Naive B cell (primary cell): ENCODE measurements at regions not wholly inside any gene's neighbourhood (a gene's known extent, or its start where the extent isn't known, plus 50 kb on each side); places are given as distances from the start of the nearest gene placed in this dataset.
"Not testable (repeated sequence)": the region's sequence is repeated elsewhere in the genome, so short reads cannot be mapped to it uniquely, and the experiment has no call there.

Experiments
- ATAC-seq, 2 donors: fragments of 150-1000 bp; cut with Tn5 transposase; 2 replicates each; pipeline ENCODE4 v1.10.0; 2021; ENCODE audit warnings: low read depth in 2 of 2, mild to moderate bottlenecking in 2 of 2, moderate library complexity in 2 of 2
- DNase-seq: peaks from one replicate; pipeline ENCODE4 v3.0.0; 2022
- H3K27ac Mint-ChIP-seq, 6 donors: one replicate each; pipeline ENCODE4 v1.8.0; 2020 to 2022; ENCODE audit warnings: mild to moderate bottlenecking in 6 of 6, mixed read lengths in 6 of 6, moderate library complexity in 5 of 6, inconsistent platforms in 2 of 6
- H3K27me3 Mint-ChIP-seq, 3 donors: one replicate each; pipeline ENCODE4 v1.8.0; 2021 to 2022; ENCODE audit warnings: mixed read lengths in 3 of 3, mild to moderate bottlenecking in 1 of 3
- H3K36me3 Mint-ChIP-seq, 2 donors: one replicate each; pipeline ENCODE4 v1.8.0; 2020 to 2022; ENCODE audit warnings: mixed read lengths in 2 of 2, inconsistent platforms in 1 of 2, mild to moderate bottlenecking in 1 of 2
- H3K4me1 Mint-ChIP-seq, 3 donors: one replicate each; pipeline ENCODE4 v1.8.0; 2020 to 2022; ENCODE audit warnings: mixed read lengths in 3 of 3, inconsistent platforms in 1 of 3, mild to moderate bottlenecking in 1 of 3, moderate library complexity in 1 of 3
- H3K4me3 Mint-ChIP-seq, 8 donors: one replicate each; pipeline ENCODE4 v1.8.0; 2020 to 2022; ENCODE audit warnings: mild to moderate bottlenecking in 8 of 8, mixed read lengths in 8 of 8, moderate library complexity in 8 of 8, inconsistent platforms in 2 of 8
- H3K9me3 Mint-ChIP-seq, 7 donors: one replicate each; pipeline ENCODE4 v1.8.0; 2020 to 2022; ENCODE audit warnings: mixed read lengths in 7 of 7, mild to moderate bottlenecking in 5 of 7, inconsistent platforms in 2 of 7, moderate library complexity in 1 of 7

DNA sequence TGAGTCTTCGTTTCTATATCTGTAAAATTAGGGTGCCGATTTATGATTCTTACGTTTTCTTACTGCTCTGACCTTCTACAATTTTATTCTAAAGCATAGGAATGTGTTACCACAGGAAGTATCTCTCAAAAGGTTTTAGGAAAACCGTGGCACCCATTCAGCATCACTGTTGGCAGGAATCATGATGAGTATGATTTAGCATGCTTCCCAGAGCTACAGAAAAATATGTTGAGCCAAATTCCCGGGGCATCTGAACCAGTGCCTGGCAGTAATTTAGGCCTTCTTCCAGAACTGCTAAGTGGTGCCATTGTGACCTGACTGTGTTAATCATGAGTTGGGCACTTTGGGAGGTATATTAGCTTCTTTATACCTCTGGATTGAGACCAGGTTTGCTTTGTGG is 605.0 kb upstream of the RAG2 start:
- Mint-ChIP-seq H3K27me3 (no peaks in the 10 kb centered on the region), H3K4me3 (no peak overlapping the region), H3K9me3 (peaks cover 0 to 32% (median 10%) of the 10 kb centered on the region in 7 donors), H3K27ac (no peak overlapping the region), H3K36me3 (no peaks in the 10 kb centered on the region), H3K4me1 (no peaks in the 10 kb centered on the region)
- ATAC-seq (no peak), DNase-seq (no peak)

DNA sequence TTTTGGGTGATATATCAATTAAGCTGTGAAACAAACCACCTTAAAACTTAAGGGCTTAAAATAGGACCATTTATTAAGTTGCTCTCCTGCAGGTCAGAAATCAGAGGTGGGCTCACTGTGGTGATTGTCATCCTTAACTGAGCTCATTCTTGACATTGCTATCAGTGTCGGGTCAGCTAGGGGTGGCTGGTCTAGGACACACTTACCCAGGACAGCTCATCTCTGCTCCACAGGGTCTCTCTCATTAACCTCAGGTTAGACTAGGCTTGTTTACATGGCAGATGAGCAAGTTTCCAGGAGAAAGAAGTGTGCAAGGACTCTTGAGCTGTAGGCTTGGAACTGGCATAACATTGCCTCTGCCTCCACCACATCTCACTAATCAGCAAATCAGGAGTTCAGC is 601.0 kb upstream of the RAG2 start:
- Mint-ChIP-seq H3K27ac (no peak overlapping the region), H3K4me3 (no peak overlapping the region), H3K4me1 (no peaks in the 10 kb centered on the region), H3K9me3 (peaks cover 0 to 12% (median 4%) of the 10 kb centered on the region in 7 donors), H3K36me3 (no peaks in the 10 kb centered on the region), H3K27me3 (no peaks in the 10 kb centered on the region)
- ATAC-seq (no peak), DNase-seq (no peak)

DNA sequence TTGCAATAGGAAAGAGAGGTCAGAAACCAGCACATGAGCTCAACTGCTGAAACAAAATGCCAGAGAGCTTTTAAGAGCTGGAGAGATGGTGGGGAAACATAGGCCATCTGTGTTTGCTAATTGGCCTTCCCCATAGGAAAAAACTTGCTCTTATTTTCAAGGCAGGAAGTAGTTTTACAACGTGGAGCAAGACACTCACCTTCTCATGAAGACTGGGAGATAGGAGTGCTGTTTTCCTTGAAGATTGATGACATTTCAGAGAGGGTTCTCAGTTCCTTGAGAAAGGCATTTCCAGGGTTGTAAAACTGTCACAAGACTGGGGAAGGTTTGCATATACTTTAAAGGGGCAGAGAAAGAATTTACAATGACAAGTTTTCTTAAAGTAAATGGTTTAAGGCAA is 586.3 kb upstream of the RAG2 start:
- Mint-ChIP-seq H3K9me3 (peaks cover 0 to 12% (median 5%) of the 10 kb centered on the region in 7 donors), H3K36me3 (no peaks in the 10 kb centered on the region), H3K4me1 (no peaks in the 10 kb centered on the region), H3K4me3 (no peak overlapping the region), H3K27ac (no peak overlapping the region), H3K27me3 (no peaks in the 10 kb centered on the region)
- ATAC-seq (no peak), DNase-seq (no peak)

DNA sequence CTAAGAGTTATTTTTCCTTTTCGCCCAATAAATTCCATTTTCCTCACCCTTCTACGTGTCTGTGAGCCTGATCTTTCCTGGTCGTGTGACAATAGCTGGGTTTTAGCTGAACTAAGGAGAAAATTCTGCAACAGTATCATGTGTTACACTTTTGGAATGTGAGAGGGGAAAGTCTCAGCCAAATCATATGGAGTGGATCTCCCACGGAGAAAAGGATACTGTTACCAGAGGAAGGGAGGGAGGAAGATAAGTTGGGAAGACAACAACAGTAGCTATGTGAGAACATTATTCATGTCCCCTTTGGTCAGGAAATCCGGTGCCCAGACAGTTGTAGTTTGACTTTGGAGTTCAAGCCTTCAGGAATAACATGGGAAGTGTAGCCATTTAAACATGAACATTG is 584.0 kb upstream of the RAG2 start:
- Mint-ChIP-seq H3K27me3 (no peaks in the 10 kb centered on the region), H3K4me1 (no peaks in the 10 kb centered on the region), H3K27ac (no peak overlapping the region), H3K4me3 (no peak overlapping the region), H3K36me3 (no peaks in the 10 kb centered on the region), H3K9me3 (peaks cover 0 to 12% (median 4%) of the 10 kb centered on the region in 7 donors)
- DNase-seq (no peak), ATAC-seq (no peak)

DNA sequence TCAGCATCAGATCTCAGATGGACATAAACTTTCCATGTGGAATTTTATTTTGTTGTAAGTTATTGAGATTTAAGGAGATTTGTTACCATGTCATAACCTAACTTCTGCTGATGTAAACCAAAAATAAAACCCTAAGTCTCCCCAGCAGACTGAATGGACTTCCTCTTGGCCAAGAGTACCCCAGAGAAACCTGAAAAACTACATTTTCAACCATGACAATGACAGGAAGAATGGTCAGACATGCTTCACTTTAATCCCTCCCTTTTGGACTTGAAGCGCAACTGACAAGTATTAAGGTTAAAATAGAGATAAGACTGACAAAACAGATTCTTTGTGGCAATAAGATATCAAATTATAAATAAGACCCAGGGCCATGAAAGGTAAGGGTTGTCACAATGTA is 579.7 kb upstream of the RAG2 start:
- Mint-ChIP-seq H3K4me1 (no peaks in the 10 kb centered on the region), H3K9me3 (peaks cover 0 to 12% (median 4%) of the 10 kb centered on the region in 7 donors), H3K4me3 (no peak overlapping the region), H3K27ac (no peak overlapping the region), H3K27me3 (no peaks in the 10 kb centered on the region), H3K36me3 (no peaks in the 10 kb centered on the region)
- DNase-seq (no peak), ATAC-seq (no peak)

DNA sequence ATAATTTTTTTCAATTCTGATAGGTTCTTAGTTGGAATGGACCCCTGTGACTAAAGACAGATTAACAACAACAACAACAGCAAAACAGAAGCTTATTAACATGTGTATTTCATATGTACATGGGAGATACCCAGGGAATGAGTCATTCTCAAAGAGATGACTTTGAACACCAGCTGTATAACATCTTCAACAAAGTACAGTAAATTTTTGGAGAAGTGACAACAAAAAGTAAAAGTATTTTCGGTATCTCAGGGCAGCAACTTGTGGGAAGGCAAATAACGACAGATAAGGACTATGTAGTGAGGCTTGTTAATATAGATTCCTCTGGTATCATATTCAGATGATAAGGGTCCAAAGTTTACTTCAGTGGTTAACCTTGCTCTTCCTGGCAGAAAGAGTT is 573.4 kb upstream of the RAG2 start:
- DNase-seq (no peak), ATAC-seq (no peak)
- no peak overlapping the region for H3K27ac Mint-ChIP-seq
- no peaks in the 10 kb centered on the region for H3K27me3 Mint-ChIP-seq
- H3K4me1 Mint-ChIP-seq, result no peaks in the 10 kb centered on the region
- H3K4me3 Mint-ChIP-seq, result no peak overlapping the region
- H3K36me3 Mint-ChIP-seq, result no peaks in the 10 kb centered on the region
- peaks cover 0 to 4% (median 0%) of the 10 kb centered on the region in 7 donors for H3K9me3 Mint-ChIP-seq

DNA sequence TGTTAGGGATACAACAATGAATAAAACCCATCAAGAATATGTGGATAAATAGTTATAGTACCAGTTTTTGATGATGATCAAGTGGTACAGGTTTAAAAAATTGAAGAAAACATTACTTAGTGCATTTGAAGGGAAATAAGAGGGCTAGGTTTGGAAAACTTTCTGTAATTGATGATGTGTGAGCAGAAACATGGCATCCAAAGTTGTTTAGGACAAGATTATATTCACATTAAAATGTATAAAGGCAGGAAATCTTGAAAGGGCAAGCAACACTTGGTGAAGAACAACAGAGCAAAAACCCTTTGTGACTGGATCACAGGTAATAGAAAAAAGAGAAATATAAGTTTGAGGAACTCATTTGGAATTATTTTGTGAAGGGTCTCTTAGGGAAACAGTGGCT is 572.3 kb upstream of the RAG2 start:
- no peak for DNase-seq
- no peak for ATAC-seq
- Mint-ChIP-seq H3K4me1 (no peaks in the 10 kb centered on the region), H3K27ac (no peak overlapping the region), H3K36me3 (no peaks in the 10 kb centered on the region), H3K4me3 (no peak overlapping the region), H3K9me3 (peaks cover 0 to 4% (median 0%) of the 10 kb centered on the region in 7 donors), H3K27me3 (no peaks in the 10 kb centered on the region)

DNA sequence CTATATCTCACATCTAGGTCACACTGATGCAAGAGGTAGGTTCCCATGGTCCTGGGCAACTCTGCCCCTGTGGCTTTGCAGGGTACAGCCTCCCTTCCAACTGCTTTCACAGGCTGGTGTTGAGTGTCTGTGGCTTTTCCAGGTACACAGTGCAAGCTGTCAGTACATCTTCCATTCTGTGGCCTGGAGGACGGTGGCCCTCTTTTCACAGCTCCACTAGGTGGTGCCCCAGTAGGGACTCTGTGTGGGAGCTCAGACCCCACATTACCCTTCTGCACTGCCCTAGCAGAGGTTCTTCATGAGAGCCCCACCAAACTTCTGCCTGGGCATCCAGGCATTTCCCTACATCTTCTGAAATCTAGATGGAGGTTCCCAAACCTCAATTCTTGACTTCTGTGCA is 547.4 kb upstream of the RAG2 start:
- peaks cover 0 to 14% (median 6%) of the 10 kb centered on the region in 7 donors for H3K9me3 Mint-ChIP-seq
- H3K4me3 Mint-ChIP-seq, DNase-seq, H3K27ac Mint-ChIP-seq, H3K36me3 Mint-ChIP-seq, ATAC-seq, H3K4me1 Mint-ChIP-seq, H3K27me3 Mint-ChIP-seq: not testable (repeated sequence)

DNA sequence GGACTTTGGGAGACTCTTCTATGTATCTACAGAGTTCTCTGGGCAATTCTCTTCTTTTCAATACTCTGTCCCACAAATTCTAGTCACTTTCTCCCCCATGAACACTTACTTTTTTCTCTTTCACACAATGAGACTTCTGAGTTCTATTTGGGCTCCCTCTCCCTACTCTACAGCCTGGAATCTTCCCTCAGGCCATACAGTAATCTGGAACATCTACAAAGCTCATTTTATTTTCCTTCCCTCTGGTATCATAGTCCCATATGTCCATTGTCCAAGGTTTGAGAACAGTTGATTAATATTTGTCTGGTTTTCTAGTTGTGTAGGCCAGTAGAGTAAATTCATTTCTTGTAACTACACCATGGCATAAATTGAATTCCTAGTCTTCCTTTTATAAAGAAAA is 544.6 kb upstream of the RAG2 start:
- peaks cover 3 to 14% (median 9%) of the 10 kb centered on the region in 7 donors for H3K9me3 Mint-ChIP-seq
- H3K36me3 Mint-ChIP-seq, result no peaks in the 10 kb centered on the region
- H3K27me3 Mint-ChIP-seq, result no peaks in the 10 kb centered on the region
- no peak for ATAC-seq
- no peak for DNase-seq
- H3K4me1 Mint-ChIP-seq, result no peaks in the 10 kb centered on the region
- H3K4me3 Mint-ChIP-seq, result no peak overlapping the region
- no peak overlapping the region for H3K27ac Mint-ChIP-seq

DNA sequence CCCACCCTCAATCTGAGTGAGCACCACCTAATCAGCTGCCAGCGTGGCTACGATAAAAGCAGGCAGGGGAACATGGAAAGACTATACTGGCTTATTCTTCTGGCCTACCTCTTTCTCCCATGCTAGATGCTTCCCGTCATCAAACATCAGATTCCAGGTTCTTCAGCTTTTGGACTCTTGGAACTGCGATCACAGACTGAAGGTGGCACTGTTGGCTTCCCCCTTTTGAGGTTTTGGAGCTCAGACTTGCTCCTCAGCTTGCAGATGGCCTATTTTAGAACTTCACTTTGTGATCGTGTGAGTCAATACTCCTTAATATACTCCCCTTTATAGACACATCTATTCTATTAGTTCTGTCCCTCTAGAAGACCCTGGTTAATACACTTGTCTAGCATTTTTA is 543.7 kb upstream of the RAG2 start:
- no peaks in the 10 kb centered on the region for H3K36me3 Mint-ChIP-seq
- no peak for DNase-seq
- H3K27ac Mint-ChIP-seq, result no peak overlapping the region

DNA sequence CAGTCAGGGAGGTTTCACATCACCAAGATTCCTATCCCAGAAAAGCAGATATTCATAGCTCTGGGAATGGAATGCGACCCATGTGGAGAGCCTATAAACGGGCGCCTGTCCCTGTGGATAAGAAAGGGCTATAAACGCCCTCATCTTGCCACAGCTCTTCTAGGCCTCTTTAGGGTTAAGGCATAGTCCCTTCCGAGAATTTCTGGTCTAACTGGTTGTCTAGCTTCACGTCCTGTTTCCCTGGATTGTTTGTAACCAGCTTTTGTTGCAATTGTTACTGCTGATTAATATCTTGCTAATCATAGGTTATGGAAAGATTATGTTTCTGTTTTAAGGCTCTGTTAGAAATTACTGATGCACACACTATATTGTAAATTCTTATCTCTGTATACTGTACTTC is 537.6 kb upstream of the RAG2 start:
- peaks cover 0 to 20% (median 10%) of the 10 kb centered on the region in 7 donors for H3K9me3 Mint-ChIP-seq
- H3K27ac Mint-ChIP-seq, DNase-seq, H3K4me1 Mint-ChIP-seq, H3K4me3 Mint-ChIP-seq, H3K36me3 Mint-ChIP-seq, H3K27me3 Mint-ChIP-seq, ATAC-seq: not testable (repeated sequence)

More for the DNA sequence above, 543.7 kb upstream of the RAG2 start:
- no peaks in the 10 kb centered on the region for H3K4me1 Mint-ChIP-seq
- no peak for ATAC-seq
- no peak overlapping the region for H3K4me3 Mint-ChIP-seq
- H3K9me3 Mint-ChIP-seq, result peaks cover 4 to 14% (median 9%) of the 10 kb centered on the region in 7 donors
- no peaks in the 10 kb centered on the region for H3K27me3 Mint-ChIP-seq

DNA sequence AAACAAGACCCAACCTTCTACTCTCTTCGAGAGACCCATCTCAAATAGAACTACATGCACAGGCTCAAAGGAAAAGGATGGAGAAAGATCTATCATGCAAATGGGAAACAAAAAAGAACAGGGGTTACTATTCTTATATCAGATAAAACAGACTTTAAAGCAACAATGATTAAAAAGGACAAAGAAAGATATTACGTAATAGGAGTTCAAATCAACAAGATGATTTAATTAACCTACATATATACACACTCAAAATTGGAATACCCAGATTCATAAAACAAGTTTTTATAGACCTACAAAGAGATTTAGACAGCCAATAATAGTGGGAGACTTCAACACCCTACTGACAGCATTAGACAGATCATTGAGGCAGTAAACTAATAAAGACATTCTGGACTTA is 536.6 kb upstream of the RAG2 start:
- Mint-ChIP-seq H3K27ac (no peak overlapping the region), H3K4me1 (no peaks in the 10 kb centered on the region), H3K9me3 (peaks cover 0 to 23% (median 10%) of the 10 kb centered on the region in 7 donors), H3K36me3 (no peaks in the 10 kb centered on the region), H3K4me3 (no peak overlapping the region), H3K27me3 (no peaks in the 10 kb centered on the region)
- DNase-seq (no peak), ATAC-seq (no peak)

DNA sequence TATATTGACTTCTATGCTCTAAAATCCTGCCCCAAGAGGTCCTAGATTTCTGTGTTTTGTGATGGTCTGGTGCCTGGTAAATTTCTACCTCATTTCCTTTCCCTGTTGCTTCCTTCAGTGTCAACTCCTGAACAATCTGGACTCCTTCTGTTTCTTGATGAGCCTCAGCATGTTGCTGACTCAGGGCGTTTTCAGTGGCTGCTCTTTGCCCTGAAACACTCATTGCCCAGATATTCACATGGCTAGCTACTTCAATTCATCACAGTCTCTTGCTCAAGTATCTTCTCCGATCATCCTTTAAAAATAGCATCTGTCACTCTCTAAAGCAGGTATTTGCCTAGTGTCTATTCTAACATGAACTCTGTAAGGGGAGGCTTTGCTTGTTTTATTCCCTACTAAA is 526.3 kb upstream of the RAG2 start:
- Mint-ChIP-seq H3K36me3 (no peaks in the 10 kb centered on the region), H3K27me3 (no peaks in the 10 kb centered on the region), H3K4me1 (no peaks in the 10 kb centered on the region), H3K27ac (no peak overlapping the region), H3K4me3 (no peak overlapping the region), H3K9me3 (peaks cover 0 to 6% (median 3%) of the 10 kb centered on the region in 7 donors)
- DNase-seq (no peak), ATAC-seq (no peak)

DNA sequence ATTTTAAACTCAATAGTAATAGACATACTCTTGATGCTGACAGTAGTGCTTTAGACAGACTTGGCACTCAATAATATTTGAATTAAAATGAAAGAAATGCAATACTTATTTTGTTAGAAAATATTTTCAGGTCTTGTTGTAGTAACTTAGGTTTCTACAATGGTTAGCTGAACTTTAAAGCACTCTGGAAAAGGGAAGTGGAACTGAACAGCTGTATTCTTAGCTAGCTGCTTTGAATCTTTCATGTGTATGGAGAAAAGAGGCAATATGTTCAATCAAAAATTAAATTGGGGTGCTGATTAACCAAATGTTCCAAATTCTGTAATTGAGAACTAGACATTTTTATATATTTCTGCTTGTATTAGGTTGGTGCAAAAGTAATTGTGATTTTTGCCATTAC is 517.9 kb upstream of the RAG2 start:
- ATAC-seq (no peak), DNase-seq (no peak)
- Mint-ChIP-seq H3K4me3 (no peak overlapping the region), H3K4me1 (no peaks in the 10 kb centered on the region), H3K27me3 (no peaks in the 10 kb centered on the region), H3K27ac (no peak overlapping the region), H3K9me3 (peaks cover 0 to 5% (median 0%) of the 10 kb centered on the region in 7 donors), H3K36me3 (no peaks in the 10 kb centered on the region)

DNA sequence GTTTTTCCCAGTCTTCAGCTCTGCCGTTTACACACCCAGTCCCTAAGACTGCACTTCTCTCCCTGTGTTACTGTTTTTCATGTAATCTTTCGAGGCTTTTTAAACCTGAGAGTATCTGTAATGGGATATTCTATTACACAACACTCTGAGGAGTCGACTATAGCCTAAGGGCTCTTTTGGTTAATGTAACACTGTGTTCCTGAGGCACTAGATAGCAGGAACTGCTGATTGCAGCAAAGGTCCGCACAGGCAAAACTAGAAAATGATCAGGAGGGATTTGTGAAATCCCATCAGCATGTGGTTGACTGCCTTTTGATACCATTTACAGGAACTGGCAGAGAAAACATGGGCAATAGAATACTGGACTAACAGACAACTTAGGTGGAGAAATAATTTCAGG is 512.3 kb upstream of the RAG2 start:
- Mint-ChIP-seq H3K4me3 (no peak overlapping the region), H3K27ac (no peak overlapping the region), H3K36me3 (no peaks in the 10 kb centered on the region), H3K4me1 (no peaks in the 10 kb centered on the region), H3K9me3 (peaks cover 0 to 2% (median 0%) of the 10 kb centered on the region in 7 donors), H3K27me3 (no peaks in the 10 kb centered on the region)
- ATAC-seq, result no peak
- DNase-seq, result no peak
